ENCODE measurements at regions not wholly inside any gene's neighbourhood (a gene's known extent, or its start where the extent isn't known, plus 50 kb on each side); places are given as distances from the start of the nearest gene placed in this dataset.

GRCh38 chr6:134432036-134432435 lies 114.1 kb upstream of the SGK1 start:
- Mint-ChIP-seq H3K27ac (ENCODE audit: low read depth, unreplicated experiment) (no peak overlapping the region), H3K4me1 (ENCODE audit: insufficient read depth, unreplicated experiment) (peaks cover 23% of the 10 kb centered on the region), H3K36me3 (ENCODE audit: insufficient read depth, unreplicated experiment) (no peaks in the 10 kb centered on the region), H3K4me3 (ENCODE audit: unreplicated experiment) (no peak overlapping the region), H3K27me3 (ENCODE audit: insufficient read depth, unreplicated experiment) (no peaks in the 10 kb centered on the region), H3K9me3 (ENCODE audit: unreplicated experiment) (no peaks in the 10 kb centered on the region)
- no TSS peak for BruUV-seq (replicated peaks)
- ChIA-PET CTCF (interaction anchor here (0.6 to 1.0 kb wide), 6 partner anchors 24 to 312 kb away, joined by 3 to 7 read pairs (median 3); no protein-coding TSS in a partner anchor), POLR2A (interaction anchor here (0.7 to 1.1 kb wide), 2 partner anchors 142 to 190 kb away, joined by 3 read pairs; no protein-coding TSS in a partner anchor)
- no peak for TF ChIP-seq CTCF (IDR thresholded peaks at IDR 0.05; ENCODE audit: unreplicated experiment)
- intact Hi-C loops (cut with micrococcal nuclease) = no loop called here
- no peak for DNase-seq (ENCODE audit: unreplicated experiment)

- intact Hi-C loops (cut with micrococcal nuclease) = no loop called here
- Mint-ChIP-seq H3K9me3 (ENCODE audit: unreplicated experiment) (no peaks in the 10 kb centered on the region), H3K36me3 (ENCODE audit: insufficient read depth, unreplicated experiment) (no peaks in the 10 kb centered on the region), H3K27me3 (ENCODE audit: insufficient read depth, unreplicated experiment) (no peaks in the 10 kb centered on the region), H3K27ac (ENCODE audit: low read depth, unreplicated experiment) (no peak overlapping the region), H3K4me3 (ENCODE audit: unreplicated experiment) (no peak overlapping the region), H3K4me1 (ENCODE audit: insufficient read depth, unreplicated experiment) (peaks cover 22% of the 10 kb centered on the region)
- ChIA-PET POLR2A (interaction anchor here (0.6 to 1.1 kb wide), 2 partner anchors 125 to 190 kb away, joined by 3 read pairs; no protein-coding TSS in a partner anchor), CTCF (interaction anchor here (0.5 to 1.0 kb wide), 5 partner anchors 23 to 311 kb away, joined by 3 to 7 read pairs (median 3); no protein-coding TSS in a partner anchor)
- DNase-seq (ENCODE audit: unreplicated experiment) = no peak
- TF ChIP-seq CTCF (IDR thresholded peaks at IDR 0.05; ENCODE audit: unreplicated experiment) = no peak
- no TSS peak for BruUV-seq (replicated peaks)
These were observed 113.5 kb upstream of the SGK1 start for GRCh38 chr6:134431421-134431859.

- no peak for DNase-seq (ENCODE audit: unreplicated experiment)
- CTCF ChIA-PET = no interaction called here
- H3K27me3 Mint-ChIP-seq (ENCODE audit: insufficient read depth, unreplicated experiment) = no peaks in the 10 kb centered on the region
These were observed 112.0 kb upstream of the SGK1 start for GRCh38 chr6:134429861-134430380.

GRCh38 chr6:134427721-134428120 lies 109.8 kb upstream of the SGK1 start:
- Mint-ChIP-seq H3K4me1 (ENCODE audit: insufficient read depth, unreplicated experiment) (peaks cover 25% of the 10 kb centered on the region), H3K9me3 (ENCODE audit: unreplicated experiment) (no peaks in the 10 kb centered on the region), H3K27me3 (ENCODE audit: insufficient read depth, unreplicated experiment) (no peaks in the 10 kb centered on the region), H3K4me3 (ENCODE audit: unreplicated experiment) (no peak overlapping the region), H3K36me3 (ENCODE audit: insufficient read depth, unreplicated experiment) (no peaks in the 10 kb centered on the region), H3K27ac (ENCODE audit: low read depth, unreplicated experiment) (peak overlapping the region; percentile 24)
- no peak for TF ChIP-seq CTCF (IDR thresholded peaks at IDR 0.05; ENCODE audit: unreplicated experiment)
- DNase-seq (ENCODE audit: unreplicated experiment) = no peak
- intact Hi-C loops (cut with micrococcal nuclease) = no loop called here
- no TSS peak for BruUV-seq (replicated peaks)
- POLR2A ChIA-PET = interaction anchor here (0.7 kb wide), 1 partner anchor 140 kb away, joined by 3 read pairs; no protein-coding TSS in a partner anchor
- CTCF ChIA-PET = interaction anchor here (0.7 kb wide), 1 partner anchor 304 kb away, joined by 3 read pairs; no protein-coding TSS in a partner anchor

More at GRCh38 chr6:134429861-134430380, 112.0 kb upstream of the SGK1 start:
- Mint-ChIP-seq H3K27ac (ENCODE audit: low read depth, unreplicated experiment) (no peak overlapping the region), H3K4me1 (ENCODE audit: insufficient read depth, unreplicated experiment) (peaks cover 19% of the 10 kb centered on the region), H3K9me3 (ENCODE audit: unreplicated experiment) (no peaks in the 10 kb centered on the region), H3K4me3 (ENCODE audit: unreplicated experiment) (no peak overlapping the region), H3K36me3 (ENCODE audit: insufficient read depth, unreplicated experiment) (no peaks in the 10 kb centered on the region)
- no peak for TF ChIP-seq CTCF (IDR thresholded peaks at IDR 0.05; ENCODE audit: unreplicated experiment)
- no TSS peak for BruUV-seq (replicated peaks)
- intact Hi-C loops (cut with micrococcal nuclease) = no loop called here
- POLR2A ChIA-PET = interaction anchor here (0.6 kb wide), 1 partner anchor 96 kb away, joined by 3 read pairs; no protein-coding TSS in a partner anchor

Measured in MCF 10A (cell line).